ENCODE measurements at regions not wholly inside any gene's neighbourhood (a gene's known extent, or its start where the extent isn't known, plus 50 kb on each side); places are given as distances from the start of the nearest gene placed in this dataset.

DNA sequence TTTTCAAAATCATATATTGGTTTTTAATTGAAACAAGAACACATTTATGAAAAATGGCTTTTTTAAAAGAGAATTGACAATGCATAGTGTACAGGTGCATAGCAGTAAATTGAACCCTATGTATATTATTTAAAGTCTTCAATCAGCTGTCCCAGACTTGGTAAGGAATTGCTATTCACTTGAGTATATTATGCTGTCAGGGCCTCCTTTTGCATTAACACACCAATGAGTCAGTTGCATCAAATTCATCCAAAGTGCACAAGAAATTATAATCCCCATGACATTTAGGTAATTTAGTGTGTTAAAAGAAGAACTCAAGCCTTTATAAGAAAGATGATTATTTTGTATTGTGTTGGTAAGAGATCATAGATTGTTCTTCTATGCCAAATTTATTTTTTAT is 748.8 kb upstream of the RIOK2 start:
- TF ChIP-seq CTCF (IDR thresholded peaks at IDR 0.05; ENCODE audit: low read depth, low read length, missing control alignments) = no peak
- in situ Hi-C loops (cut with HindIII; ENCODE audit: low sequenced_read_pairs) = no loop called here
- H3K4me3 ChIP-seq (ENCODE audit: low read depth, low read length) = no peak overlapping the region
- DNase-seq (ENCODE audit: low read depth) = no peak

DNA sequence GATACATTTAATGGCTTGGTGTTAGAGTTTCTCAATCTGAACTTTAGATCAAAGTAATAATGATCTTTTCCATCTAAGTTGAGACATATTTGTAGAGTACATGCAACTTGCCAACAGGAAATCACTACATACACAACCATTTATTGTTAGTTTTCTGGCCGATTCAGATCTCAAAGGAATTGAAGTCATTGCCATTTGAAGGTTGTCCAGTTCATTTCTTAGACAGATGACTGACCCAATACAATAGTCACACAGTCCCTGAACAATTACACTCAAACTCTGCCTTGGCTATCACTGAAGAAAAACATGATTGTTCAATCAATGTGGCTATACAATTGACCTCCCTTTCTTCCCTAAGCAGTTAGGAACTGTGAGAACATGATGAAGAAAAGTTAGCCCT is 753.2 kb upstream of the RIOK2 start:
- H3K4me3 ChIP-seq (ENCODE audit: low read depth, low read length) = no peak overlapping the region
- no peak for TF ChIP-seq CTCF (IDR thresholded peaks at IDR 0.05; ENCODE audit: low read depth, low read length, missing control alignments)
- in situ Hi-C loops (cut with HindIII; ENCODE audit: low sequenced_read_pairs) = no loop called here
- DNase-seq (ENCODE audit: low read depth) = no peak

DNA sequence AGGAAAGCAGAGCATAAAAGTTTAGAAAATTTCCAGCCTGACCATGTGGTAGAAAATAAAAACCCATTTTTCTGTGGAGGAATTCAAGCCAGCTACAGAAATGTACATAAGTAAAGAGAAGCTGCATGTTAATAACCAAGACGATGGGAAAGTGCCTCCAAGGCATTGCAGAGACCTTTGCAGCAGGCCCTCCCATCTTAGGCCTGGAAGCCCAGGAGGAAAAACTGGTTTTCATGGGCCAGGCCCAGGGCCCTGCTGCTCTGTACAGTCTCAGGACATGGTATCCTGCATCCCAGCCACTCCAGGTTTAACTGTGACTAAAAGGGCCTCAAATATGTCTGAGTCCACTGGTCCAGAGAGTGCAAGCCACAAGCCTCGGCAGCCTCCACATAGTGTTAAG is 754.8 kb upstream of the RIOK2 start:
- no peak for DNase-seq (ENCODE audit: low read depth)
- in situ Hi-C loops (cut with HindIII; ENCODE audit: low sequenced_read_pairs) = no loop called here
- TF ChIP-seq CTCF (IDR thresholded peaks at IDR 0.05; ENCODE audit: low read depth, low read length, missing control alignments) = no peak
- no peak overlapping the region for H3K4me3 ChIP-seq (ENCODE audit: low read depth, low read length)

GRCh38 chr5:97943036-97943435 is 760.0 kb upstream of the RIOK2 start:
- no peak for TF ChIP-seq CTCF (IDR thresholded peaks at IDR 0.05; ENCODE audit: low read depth, low read length, missing control alignments)
- in situ Hi-C loops (cut with HindIII; ENCODE audit: low sequenced_read_pairs) = no loop called here
- no peak for DNase-seq (ENCODE audit: low read depth)
- H3K4me3 ChIP-seq (ENCODE audit: low read depth, low read length) = no peak overlapping the region

DNA sequence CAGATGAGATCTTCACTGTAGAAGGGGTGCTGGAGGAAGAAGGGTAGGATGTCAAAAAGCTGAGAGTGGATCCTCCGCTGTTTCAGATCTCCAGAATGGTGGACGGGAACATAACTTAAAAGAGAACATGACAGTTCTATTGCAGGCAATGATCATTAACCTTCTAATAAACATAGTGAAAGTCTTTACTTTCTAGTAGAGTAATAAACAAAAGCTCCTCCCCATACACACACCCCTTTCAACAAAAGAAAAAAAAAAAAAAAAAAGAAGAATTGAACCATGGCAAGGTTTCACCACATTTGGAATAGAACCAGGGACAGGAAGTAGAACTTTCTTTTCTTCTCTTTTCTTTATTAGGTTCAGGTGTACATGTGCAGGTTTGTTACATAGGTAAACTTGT is 768.1 kb upstream of the RIOK2 start:
- DNase-seq (ENCODE audit: low read depth) = no peak
- no peak overlapping the region for H3K4me3 ChIP-seq (ENCODE audit: low read depth, low read length)
- in situ Hi-C loops (cut with HindIII; ENCODE audit: low sequenced_read_pairs) = no loop called here
- no peak for TF ChIP-seq CTCF (IDR thresholded peaks at IDR 0.05; ENCODE audit: low read depth, low read length, missing control alignments)

- no peak for TF ChIP-seq CTCF (IDR thresholded peaks at IDR 0.05; ENCODE audit: low read depth, low read length, missing control alignments)
- H3K4me3 ChIP-seq (ENCODE audit: low read depth, low read length) = no peak overlapping the region
- DNase-seq (ENCODE audit: low read depth) = no peak
- in situ Hi-C loops (cut with HindIII; ENCODE audit: low sequenced_read_pairs) = no loop called here
These were observed 772.4 kb upstream of the RIOK2 start for GRCh38 chr5:97955450-97955849.

DNA sequence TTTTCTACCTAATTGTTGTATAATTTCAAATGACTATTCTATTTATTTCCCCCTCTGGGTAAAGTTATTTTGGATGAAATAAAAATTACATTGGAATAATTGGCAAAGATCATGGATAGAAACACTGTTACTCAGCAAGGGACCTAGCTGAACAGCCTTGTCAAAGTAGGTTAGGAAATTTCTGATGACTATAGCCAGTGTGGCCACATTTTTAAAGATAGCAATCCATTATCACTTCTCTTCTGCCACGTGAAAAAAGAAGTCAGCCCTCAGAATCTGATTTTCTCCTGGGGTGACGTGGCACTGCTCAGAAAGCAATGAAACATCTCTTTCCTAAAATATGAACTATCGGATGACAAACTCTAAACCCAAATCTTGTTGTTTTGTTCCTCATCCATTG is 784.2 kb upstream of the RIOK2 start:
- no peak overlapping the region for H3K4me3 ChIP-seq (ENCODE audit: low read depth, low read length)
- in situ Hi-C loops (cut with HindIII; ENCODE audit: low sequenced_read_pairs) = no loop called here
- no peak for TF ChIP-seq CTCF (IDR thresholded peaks at IDR 0.05; ENCODE audit: low read depth, low read length, missing control alignments)
- no peak for DNase-seq (ENCODE audit: low read depth)

Data from astrocyte of the cerebellum (primary cell).